Liver (tissue), 3 donors: ENCODE measurements at regions not wholly inside any gene's neighbourhood (a gene's known extent, or its start where the extent isn't known, plus 50 kb on each side); places are given as distances from the start of the nearest gene placed in this dataset.

Source experiments
- FOXA2 ChIP-seq: IDR thresholded peaks from 2 replicates; pipeline ENCODE4 v1.6.1; 2016; ENCODE audit warnings: antibody characterized with exemption
- HNF4G ChIP-seq: IDR thresholded peaks from 2 replicates; pipeline ENCODE4 v1.6.1; 2016; ENCODE audit warnings: antibody characterized with exemption
- TAF1 ChIP-seq: conservative IDR thresholded peaks from 2 replicates; pipeline ENCODE4 v1.6.1; 2016; ENCODE audit warnings: antibody characterized with exemption, mild to moderate bottlenecking
- TF ChIP-seq, protein P1 (sequence below): fragments of 150-350 bp; IDR thresholded peaks from 2 replicates; pipeline ENCODE4 v1.5.1; 2017; ENCODE audit warnings: improper control_type of control experiment, low read depth, low read length; ENCODE audit not compliant: missing input control
- TF ChIP-seq, protein P2 (sequence below): IDR thresholded peaks from 2 replicates; pipeline ENCODE4 v1.6.1; 2016; ENCODE audit warnings: antibody characterized with exemption
- TF ChIP-seq, protein P3 (sequence below): IDR thresholded peaks from 2 replicates; pipeline ENCODE4 v1.6.1; 2016; ENCODE audit warnings: antibody characterized with exemption, mild to moderate bottlenecking
- donor health status: healthy.
- donor health status: healthy.

DNA sequence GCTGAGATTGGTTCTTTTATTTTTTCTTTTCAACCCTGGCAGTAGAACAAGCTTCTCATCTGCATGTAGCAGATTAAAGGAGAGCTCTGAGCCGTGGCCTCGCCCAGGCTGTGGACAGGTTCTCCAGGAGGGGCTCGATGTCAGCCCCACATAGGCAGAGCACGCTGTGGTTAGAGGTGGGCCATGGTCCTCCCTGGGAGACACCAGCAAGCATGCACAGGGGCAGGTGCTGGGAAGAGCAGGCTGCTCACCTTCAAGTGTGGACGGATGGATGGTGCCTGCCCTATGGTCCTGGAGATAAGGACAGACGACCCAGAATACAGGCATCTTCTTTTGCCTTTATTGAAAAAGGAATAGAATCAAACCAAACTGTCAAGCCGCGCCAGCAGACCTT lies 634.8 kb downstream of the BRD1 start:
- TF ChIP-seq, protein P1, sequence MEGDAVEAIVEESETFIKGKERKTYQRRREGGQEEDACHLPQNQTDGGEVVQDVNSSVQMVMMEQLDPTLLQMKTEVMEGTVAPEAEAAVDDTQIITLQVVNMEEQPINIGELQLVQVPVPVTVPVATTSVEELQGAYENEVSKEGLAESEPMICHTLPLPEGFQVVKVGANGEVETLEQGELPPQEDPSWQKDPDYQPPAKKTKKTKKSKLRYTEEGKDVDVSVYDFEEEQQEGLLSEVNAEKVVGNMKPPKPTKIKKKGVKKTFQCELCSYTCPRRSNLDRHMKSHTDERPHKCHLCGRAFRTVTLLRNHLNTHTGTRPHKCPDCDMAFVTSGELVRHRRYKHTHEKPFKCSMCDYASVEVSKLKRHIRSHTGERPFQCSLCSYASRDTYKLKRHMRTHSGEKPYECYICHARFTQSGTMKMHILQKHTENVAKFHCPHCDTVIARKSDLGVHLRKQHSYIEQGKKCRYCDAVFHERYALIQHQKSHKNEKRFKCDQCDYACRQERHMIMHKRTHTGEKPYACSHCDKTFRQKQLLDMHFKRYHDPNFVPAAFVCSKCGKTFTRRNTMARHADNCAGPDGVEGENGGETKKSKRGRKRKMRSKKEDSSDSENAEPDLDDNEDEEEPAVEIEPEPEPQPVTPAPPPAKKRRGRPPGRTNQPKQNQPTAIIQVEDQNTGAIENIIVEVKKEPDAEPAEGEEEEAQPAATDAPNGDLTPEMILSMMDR: no peak
- TF ChIP-seq, protein P2, sequence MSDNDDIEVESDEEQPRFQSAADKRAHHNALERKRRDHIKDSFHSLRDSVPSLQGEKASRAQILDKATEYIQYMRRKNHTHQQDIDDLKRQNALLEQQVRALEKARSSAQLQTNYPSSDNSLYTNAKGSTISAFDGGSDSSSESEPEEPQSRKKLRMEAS: no peak
- TF ChIP-seq, protein P3, sequence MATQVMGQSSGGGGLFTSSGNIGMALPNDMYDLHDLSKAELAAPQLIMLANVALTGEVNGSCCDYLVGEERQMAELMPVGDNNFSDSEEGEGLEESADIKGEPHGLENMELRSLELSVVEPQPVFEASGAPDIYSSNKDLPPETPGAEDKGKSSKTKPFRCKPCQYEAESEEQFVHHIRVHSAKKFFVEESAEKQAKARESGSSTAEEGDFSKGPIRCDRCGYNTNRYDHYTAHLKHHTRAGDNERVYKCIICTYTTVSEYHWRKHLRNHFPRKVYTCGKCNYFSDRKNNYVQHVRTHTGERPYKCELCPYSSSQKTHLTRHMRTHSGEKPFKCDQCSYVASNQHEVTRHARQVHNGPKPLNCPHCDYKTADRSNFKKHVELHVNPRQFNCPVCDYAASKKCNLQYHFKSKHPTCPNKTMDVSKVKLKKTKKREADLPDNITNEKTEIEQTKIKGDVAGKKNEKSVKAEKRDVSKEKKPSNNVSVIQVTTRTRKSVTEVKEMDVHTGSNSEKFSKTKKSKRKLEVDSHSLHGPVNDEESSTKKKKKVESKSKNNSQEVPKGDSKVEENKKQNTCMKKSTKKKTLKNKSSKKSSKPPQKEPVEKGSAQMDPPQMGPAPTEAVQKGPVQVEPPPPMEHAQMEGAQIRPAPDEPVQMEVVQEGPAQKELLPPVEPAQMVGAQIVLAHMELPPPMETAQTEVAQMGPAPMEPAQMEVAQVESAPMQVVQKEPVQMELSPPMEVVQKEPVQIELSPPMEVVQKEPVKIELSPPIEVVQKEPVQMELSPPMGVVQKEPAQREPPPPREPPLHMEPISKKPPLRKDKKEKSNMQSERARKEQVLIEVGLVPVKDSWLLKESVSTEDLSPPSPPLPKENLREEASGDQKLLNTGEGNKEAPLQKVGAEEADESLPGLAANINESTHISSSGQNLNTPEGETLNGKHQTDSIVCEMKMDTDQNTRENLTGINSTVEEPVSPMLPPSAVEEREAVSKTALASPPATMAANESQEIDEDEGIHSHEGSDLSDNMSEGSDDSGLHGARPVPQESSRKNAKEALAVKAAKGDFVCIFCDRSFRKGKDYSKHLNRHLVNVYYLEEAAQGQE: no peak
- TF ChIP-seq HNF4G (no peak), TAF1 (no peak), FOXA2 (no peak)
